Germinal center (tissue), 1 donor: ENCODE measurements at regions not wholly inside any gene's neighbourhood (a gene's known extent, or its start where the extent isn't known, plus 50 kb on each side); places are given as distances from the start of the nearest gene placed in this dataset.
"Not testable (repeated sequence)": the region's sequence is repeated elsewhere in the genome, so short reads cannot be mapped to it uniquely, and the experiment has no call there.

Source experiments
- DNase-seq: peaks from one replicate; pipeline ENCODE4 v3.0.0; 2012; ENCODE audit warnings: mixed read lengths, low spot score

- DNase-seq: not testable (repeated sequence)
Measured at GRCh38 chr17:20683651-20684229, 104.2 kb downstream of the CDRT15L2 start.

GRCh38 chr17:20684975-20685374 lies 105.5 kb downstream of the CDRT15L2 start:
- not testable (repeated sequence) for DNase-seq

DNA sequence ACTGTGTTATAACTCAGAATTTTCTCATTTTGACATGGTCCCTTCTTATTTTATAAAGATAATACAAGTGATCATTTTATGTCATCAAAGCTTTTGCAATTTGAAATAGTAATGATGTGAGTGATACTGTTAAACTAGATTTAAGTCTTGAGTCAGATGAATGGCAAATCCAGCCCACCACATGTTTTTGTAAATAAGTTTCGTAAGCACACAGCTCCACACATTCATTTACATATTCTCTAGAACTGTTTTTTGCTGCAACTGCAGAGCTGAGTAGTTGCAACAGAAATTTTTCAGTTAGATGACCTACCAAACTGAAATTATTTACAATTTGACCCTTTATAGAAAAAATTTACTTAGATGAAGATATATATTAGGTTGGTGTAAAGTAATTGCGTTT lies 108.1 kb downstream of the CDRT15L2 start:
- DNase-seq: not testable (repeated sequence)

GRCh38 chr17:20689170-20689749 lies 109.7 kb downstream of the CDRT15L2 start:
- not testable (repeated sequence) for DNase-seq

DNA sequence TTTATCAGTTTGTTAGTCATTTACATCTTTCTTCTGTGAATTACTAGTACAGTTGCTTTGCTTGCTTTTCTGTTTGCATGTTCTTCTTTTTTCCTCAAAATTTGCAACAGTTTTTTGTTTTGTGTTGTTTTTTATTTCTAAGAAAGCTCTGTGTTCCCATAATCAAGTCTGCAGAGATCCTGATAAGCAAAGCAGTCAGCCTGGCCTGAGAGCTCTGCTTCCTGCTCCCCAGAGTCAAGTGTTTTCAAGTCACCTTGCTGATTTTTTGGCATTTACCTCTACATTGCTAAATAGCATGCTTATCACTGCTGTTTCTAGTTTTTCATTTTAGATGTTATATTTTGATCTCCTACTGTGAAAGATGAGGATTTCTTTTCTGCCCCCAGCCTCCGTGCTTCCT lies 113.2 kb downstream of the CDRT15L2 start:
- not testable (repeated sequence) for DNase-seq

GRCh38 chr17:20695871-20696270 lies 116.3 kb downstream of the CDRT15L2 start:
- not testable (repeated sequence) for DNase-seq

DNA sequence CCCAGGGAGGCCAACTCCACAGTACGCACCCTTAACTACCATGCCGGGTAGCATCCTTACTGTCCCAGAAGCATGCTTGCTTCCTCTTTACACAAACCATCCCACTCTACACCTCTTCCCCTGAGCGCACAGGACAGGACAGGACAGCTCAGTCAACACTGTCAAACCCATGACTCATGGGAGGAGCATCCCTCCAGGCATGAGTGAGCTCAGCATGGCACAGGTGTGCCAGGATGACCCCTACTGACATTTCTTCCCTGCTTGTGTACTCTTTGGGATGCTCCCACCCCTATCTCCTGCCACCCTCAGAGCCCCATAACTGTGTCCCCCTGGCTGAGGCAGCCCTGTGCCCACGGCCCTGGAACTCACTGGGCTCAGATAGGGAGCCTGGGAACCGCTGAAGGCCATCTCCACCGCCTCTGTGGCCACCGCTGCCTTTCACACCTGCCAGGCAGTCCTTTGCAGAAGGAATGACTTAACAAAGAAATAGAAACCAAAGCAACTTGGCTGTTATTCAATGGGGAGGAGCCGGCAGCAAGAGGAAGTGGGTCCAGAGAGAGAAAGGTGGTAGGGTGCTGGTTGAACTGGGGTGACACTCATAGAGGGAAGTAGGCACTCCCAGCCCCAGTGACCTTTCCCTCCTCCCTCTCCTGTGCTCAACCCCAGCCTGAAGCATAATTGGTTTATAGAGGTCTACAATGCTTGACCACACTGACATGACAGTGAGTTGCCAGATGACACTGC lies 119.1 kb downstream of the CDRT15L2 start:
- not testable (repeated sequence) for DNase-seq

GRCh38 chr17:20700528-20700927 lies 121.0 kb downstream of the CDRT15L2 start:
- not testable (repeated sequence) for DNase-seq

DNA sequence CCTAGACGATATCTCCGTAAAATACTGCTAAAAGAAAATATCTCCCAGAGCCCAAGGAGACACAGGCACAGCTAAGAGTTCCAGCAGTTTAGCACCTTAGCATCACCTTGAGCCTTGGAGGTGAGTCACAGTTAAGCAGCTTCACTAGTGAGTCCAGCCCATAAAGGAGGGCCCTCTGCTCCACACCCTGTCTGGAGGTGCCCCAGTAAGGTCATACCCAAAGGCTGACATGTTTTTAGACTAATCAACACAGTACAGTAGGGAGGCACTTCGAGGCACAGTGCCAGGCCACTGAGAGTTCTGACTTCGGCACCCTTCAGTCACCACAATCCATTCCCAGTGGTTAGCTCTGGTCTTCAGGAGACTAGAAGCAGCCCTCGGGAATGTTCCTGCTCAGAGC lies 121.8 kb downstream of the CDRT15L2 start:
- DNase-seq: not testable (repeated sequence)

DNA sequence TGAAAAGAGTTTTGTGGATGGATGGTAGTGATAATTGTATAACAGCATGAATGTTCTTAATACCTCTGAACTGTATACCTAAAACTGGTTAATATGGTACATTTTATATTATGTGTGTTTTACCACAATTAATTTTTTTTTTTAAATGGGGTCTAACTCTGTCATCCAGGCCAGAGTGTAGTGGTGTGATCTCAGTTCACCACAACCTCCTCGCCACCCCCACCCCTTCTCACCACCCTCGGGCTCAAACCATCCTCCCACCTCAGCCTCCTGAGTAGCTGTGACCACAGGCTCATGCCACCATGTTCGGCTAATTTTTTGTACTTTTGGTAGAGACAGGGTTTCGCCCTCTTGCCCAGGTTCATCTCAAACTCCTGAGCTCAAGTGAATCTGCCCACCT lies 123.2 kb downstream of the CDRT15L2 start:
- no peak for DNase-seq

DNA sequence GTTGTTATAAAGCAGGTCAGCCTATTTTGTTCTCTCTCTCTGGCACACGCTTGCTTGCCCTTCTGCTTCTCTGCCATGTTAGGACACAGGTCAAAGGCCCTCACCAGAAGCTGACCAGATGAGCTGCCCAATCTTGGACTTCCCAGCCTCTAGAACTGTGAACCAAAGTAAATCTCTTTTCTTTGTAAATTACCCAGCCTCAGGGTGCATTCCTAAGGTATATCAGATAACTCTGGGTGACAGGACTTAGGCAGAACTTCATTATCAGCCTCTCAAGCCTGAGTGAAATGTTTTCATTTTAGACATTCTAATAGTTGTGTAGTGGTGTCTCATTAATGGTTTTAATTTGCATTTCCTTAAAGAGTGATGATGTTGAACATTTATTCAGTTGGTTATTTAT lies 124.3 kb downstream of the CDRT15L2 start:
- no peak for DNase-seq

GRCh38 chr17:20705186-20705585 lies 125.7 kb downstream of the CDRT15L2 start:
- not testable (repeated sequence) for DNase-seq

- DNase-seq: no peak
Measured at GRCh38 chr17:20706751-20707373, 127.3 kb downstream of the CDRT15L2 start.

DNA sequence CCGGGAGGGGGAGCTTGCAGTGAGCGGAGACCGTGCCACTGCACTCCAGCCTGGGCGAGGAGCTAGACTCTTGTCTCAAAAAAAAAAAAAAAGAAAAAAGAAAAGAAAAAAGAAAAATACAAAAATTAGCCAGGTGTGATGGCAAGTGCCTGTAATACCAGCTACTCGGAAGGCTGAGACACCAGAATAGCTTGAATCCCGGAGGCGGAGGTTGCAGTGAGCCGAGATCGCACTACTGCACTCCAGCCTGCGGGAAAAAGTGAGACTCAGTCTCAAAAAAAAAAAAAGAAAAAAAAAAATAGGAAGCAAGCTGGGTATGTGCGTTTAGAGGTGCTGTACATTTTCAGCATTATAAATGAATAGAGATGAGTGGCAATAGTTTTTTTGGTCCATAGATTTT lies 129.3 kb downstream of the CDRT15L2 start:
- DNase-seq: not testable (repeated sequence)

- DNase-seq: not testable (repeated sequence)
Measured at GRCh38 chr17:20716481-20716880, 137.0 kb downstream of the CDRT15L2 start.

- DNase-seq: no peak
Measured at GRCh38 chr17:20721171-20721570, 141.6 kb downstream of the CDRT15L2 start.

GRCh38 chr17:20724391-20724790 lies 144.9 kb downstream of the CDRT15L2 start:
- not testable (repeated sequence) for DNase-seq

DNA sequence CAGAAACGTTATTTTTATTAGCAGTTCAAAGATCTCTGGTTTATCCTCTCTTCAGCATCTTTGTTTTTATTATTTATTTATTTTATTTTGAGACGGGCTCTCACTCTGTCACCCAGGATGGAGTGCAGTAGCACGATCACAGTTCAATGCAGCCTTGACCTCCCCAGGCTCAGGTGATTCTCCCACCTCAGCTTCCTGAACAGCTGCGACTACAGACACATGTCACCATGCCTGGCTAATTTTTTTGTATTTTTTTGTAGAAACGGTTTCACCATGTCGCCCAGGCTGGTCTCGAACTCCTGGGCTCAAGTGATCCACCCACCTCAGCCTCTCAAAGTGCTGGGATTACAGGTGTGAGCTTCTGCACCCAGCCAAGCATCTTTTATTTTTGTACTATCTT lies 147.7 kb downstream of the CDRT15L2 start:
- not testable (repeated sequence) for DNase-seq

DNA sequence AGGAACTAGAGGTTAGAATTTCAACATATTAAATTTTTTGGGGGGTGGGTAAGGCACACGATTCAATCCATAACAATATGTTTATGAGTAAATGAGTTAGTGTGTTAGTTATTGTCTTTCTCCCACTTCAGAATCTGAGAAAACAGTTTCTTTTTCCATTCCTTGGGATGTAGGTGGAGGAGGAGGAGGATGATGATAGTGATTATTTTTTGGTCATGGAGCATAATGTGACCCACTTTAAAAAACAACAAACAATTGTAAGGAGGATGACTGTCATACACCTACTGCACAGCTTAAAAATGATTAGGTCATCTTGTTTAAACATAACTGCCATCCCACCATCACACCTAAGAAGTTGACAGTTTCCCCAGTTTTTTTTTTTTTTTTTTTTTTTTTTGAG lies 148.7 kb downstream of the CDRT15L2 start:
- no peak for DNase-seq

GRCh38 chr17:20731131-20731530 lies 151.6 kb downstream of the CDRT15L2 start:
- DNase-seq: not testable (repeated sequence)

DNA sequence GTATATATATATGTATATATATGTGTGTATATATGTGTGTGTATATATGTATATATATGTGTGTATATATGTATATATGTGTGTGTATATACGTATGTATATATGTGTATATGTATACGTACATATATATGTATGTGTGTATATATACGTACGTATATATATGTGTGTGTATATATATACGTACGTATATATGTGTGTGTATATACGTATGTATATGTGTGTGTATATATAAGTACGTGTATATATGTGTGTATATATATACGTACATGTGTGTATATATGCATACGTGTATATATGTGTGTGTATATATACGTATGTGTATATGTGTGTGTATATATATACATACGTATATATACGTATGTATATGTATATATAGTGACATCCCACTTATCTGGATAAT lies 154.4 kb downstream of the CDRT15L2 start:
- DNase-seq: no peak

- DNase-seq: no peak
Measured at GRCh38 chr17:20735796-20736195, 156.3 kb downstream of the CDRT15L2 start.

- DNase-seq: not testable (repeated sequence)
Measured at GRCh38 chr17:20737636-20738035, 158.1 kb downstream of the CDRT15L2 start.
